ENCODE measurements at regions not wholly inside any gene's neighbourhood (a gene's known extent, or its start where the extent isn't known, plus 50 kb on each side); places are given as distances from the start of the nearest gene placed in this dataset.
"Not testable (repeated sequence)": the region's sequence is repeated elsewhere in the genome, so short reads cannot be mapped to it uniquely, and the experiment has no call there.

GRCh38 chr4:170497112-170497511 is 407.4 kb upstream of the AADAT start:
- H3K4me1 ChIP-seq (ENCODE audit: control insufficient read depth, insufficient read depth, low read length, poor library complexity, severe bottlenecking): no peaks in the 10 kb centered on the region
- 85 to 89% methylated on average over 9 to 10 of the region's 12 CpGs for WGBS, 2 experiments (ENCODE audit: insufficient coverage in 2 of 2)
- no peak overlapping the region for H3K27ac ChIP-seq (ENCODE audit: low read depth, low read length, severe bottlenecking)
- H3K9me3 ChIP-seq (ENCODE audit: control insufficient read depth, low read length): no peaks in the 10 kb centered on the region
- H3K4me3 ChIP-seq (ENCODE audit: extremely low read depth, insufficient read depth, low read length, poor library complexity, severe bottlenecking): no peak overlapping the region
- no peaks in the 10 kb centered on the region for H3K36me3 ChIP-seq (ENCODE audit: control insufficient read depth, insufficient read depth, low read length)

GRCh38 chr4:170491981-170492380 is 402.2 kb upstream of the AADAT start:
- no peak overlapping the region for H3K27ac ChIP-seq (ENCODE audit: low read depth, low read length, severe bottlenecking)
- 50% methylated on average over 2 of the region's 2 CpGs; no CpG with 5 or more reads in 1 of the 2 experiments for WGBS, 2 experiments (ENCODE audit: insufficient coverage in 2 of 2)
- no peaks in the 10 kb centered on the region for H3K36me3 ChIP-seq (ENCODE audit: control insufficient read depth, insufficient read depth, low read length)
- no peak overlapping the region for H3K4me3 ChIP-seq (ENCODE audit: extremely low read depth, insufficient read depth, low read length, poor library complexity, severe bottlenecking)
- H3K4me1 ChIP-seq (ENCODE audit: control insufficient read depth, insufficient read depth, low read length, poor library complexity, severe bottlenecking): no peaks in the 10 kb centered on the region
- H3K9me3 ChIP-seq (ENCODE audit: control insufficient read depth, low read length): no peaks in the 10 kb centered on the region

- Histone ChIP-seq H3K27ac (ENCODE audit: low read depth, low read length, severe bottlenecking) (no peak overlapping the region), H3K36me3 (ENCODE audit: control insufficient read depth, insufficient read depth, low read length) (no peaks in the 10 kb centered on the region), H3K4me1 (ENCODE audit: control insufficient read depth, insufficient read depth, low read length, poor library complexity, severe bottlenecking) (no peaks in the 10 kb centered on the region), H3K9me3 (ENCODE audit: control insufficient read depth, low read length) (no peaks in the 10 kb centered on the region), H3K4me3 (ENCODE audit: extremely low read depth, insufficient read depth, low read length, poor library complexity, severe bottlenecking) (no peak overlapping the region)
- 40 to 95% methylated on average over 1 to 2 of the region's 2 CpGs for WGBS, 2 experiments (ENCODE audit: insufficient coverage in 2 of 2)
These were observed 386.6 kb upstream of the AADAT start for GRCh38 chr4:170476351-170476750.

- no peaks in the 10 kb centered on the region for H3K9me3 ChIP-seq (ENCODE audit: control insufficient read depth, low read length)
- no peaks in the 10 kb centered on the region for H3K36me3 ChIP-seq (ENCODE audit: control insufficient read depth, insufficient read depth, low read length)
- 68 to 74% methylated on average over 5 of the region's 5 CpGs for WGBS, 2 experiments (ENCODE audit: insufficient coverage in 2 of 2)
- H3K27ac ChIP-seq (ENCODE audit: low read depth, low read length, severe bottlenecking): no peak overlapping the region
- H3K4me3 ChIP-seq (ENCODE audit: extremely low read depth, insufficient read depth, low read length, poor library complexity, severe bottlenecking): no peak overlapping the region
- H3K4me1 ChIP-seq (ENCODE audit: control insufficient read depth, insufficient read depth, low read length, poor library complexity, severe bottlenecking): peaks cover 4% of the 10 kb centered on the region
These were observed 375.7 kb upstream of the AADAT start for GRCh38 chr4:170465429-170465828.

GRCh38 chr4:170464614-170465197 is 374.9 kb upstream of the AADAT start:
- Histone ChIP-seq H3K27ac (ENCODE audit: low read depth, low read length, severe bottlenecking) (no peak overlapping the region), H3K9me3 (ENCODE audit: control insufficient read depth, low read length) (no peaks in the 10 kb centered on the region), H3K4me3 (ENCODE audit: extremely low read depth, insufficient read depth, low read length, poor library complexity, severe bottlenecking) (no peak overlapping the region), H3K4me1 (ENCODE audit: control insufficient read depth, insufficient read depth, low read length, poor library complexity, severe bottlenecking) (peaks cover 4% of the 10 kb centered on the region), H3K36me3 (ENCODE audit: control insufficient read depth, insufficient read depth, low read length) (no peaks in the 10 kb centered on the region)
- WGBS, 2 experiments (ENCODE audit: insufficient coverage in 2 of 2): 83 to 86% methylated on average over 3 of the region's 5 CpGs

GRCh38 chr4:170446782-170447181 is 357.0 kb upstream of the AADAT start:
- WGBS, 2 experiments (ENCODE audit: insufficient coverage in 2 of 2): 88% methylated on average over 1 of the region's 3 CpGs; no CpG with 5 or more reads in 1 of the 2 experiments

GRCh38 chr4:170441146-170441545 is 351.4 kb upstream of the AADAT start:
- H3K4me1 ChIP-seq (ENCODE audit: control insufficient read depth, insufficient read depth, low read length, poor library complexity, severe bottlenecking); H3K4me3 ChIP-seq (ENCODE audit: extremely low read depth, insufficient read depth, low read length, poor library complexity, severe bottlenecking); H3K36me3 ChIP-seq (ENCODE audit: control insufficient read depth, insufficient read depth, low read length); H3K9me3 ChIP-seq (ENCODE audit: control insufficient read depth, low read length); H3K27ac ChIP-seq (ENCODE audit: low read depth, low read length, severe bottlenecking): not testable (repeated sequence)
- WGBS, 2 experiments (ENCODE audit: insufficient coverage in 2 of 2): 57% methylated on average over 1 of the region's 2 CpGs; no CpG with 5 or more reads in 1 of the 2 experiments

More at GRCh38 chr4:170446782-170447181, 357.0 kb upstream of the AADAT start:
- no peaks in the 10 kb centered on the region for H3K36me3 ChIP-seq (ENCODE audit: control insufficient read depth, insufficient read depth, low read length)
- H3K4me3 ChIP-seq (ENCODE audit: extremely low read depth, insufficient read depth, low read length, poor library complexity, severe bottlenecking): no peak overlapping the region
- H3K4me1 ChIP-seq (ENCODE audit: control insufficient read depth, insufficient read depth, low read length, poor library complexity, severe bottlenecking): no peaks in the 10 kb centered on the region
- no peak overlapping the region for H3K27ac ChIP-seq (ENCODE audit: low read depth, low read length, severe bottlenecking)
- no peaks in the 10 kb centered on the region for H3K9me3 ChIP-seq (ENCODE audit: control insufficient read depth, low read length)

- Histone ChIP-seq H3K4me3 (ENCODE audit: extremely low read depth, insufficient read depth, low read length, poor library complexity, severe bottlenecking) (no peak overlapping the region), H3K27ac (ENCODE audit: low read depth, low read length, severe bottlenecking) (no peak overlapping the region), H3K4me1 (ENCODE audit: control insufficient read depth, insufficient read depth, low read length, poor library complexity, severe bottlenecking) (no peaks in the 10 kb centered on the region), H3K36me3 (ENCODE audit: control insufficient read depth, insufficient read depth, low read length) (no peaks in the 10 kb centered on the region), H3K9me3 (ENCODE audit: control insufficient read depth, low read length) (no peaks in the 10 kb centered on the region)
- 56 to 77% methylated on average over 2 to 5 of the region's 5 CpGs for WGBS, 2 experiments (ENCODE audit: insufficient coverage in 2 of 2)
These were observed 339.2 kb upstream of the AADAT start for GRCh38 chr4:170428929-170429328.

- Histone ChIP-seq H3K9me3 (ENCODE audit: control insufficient read depth, low read length) (no peaks in the 10 kb centered on the region), H3K27ac (ENCODE audit: low read depth, low read length, severe bottlenecking) (no peak overlapping the region), H3K4me1 (ENCODE audit: control insufficient read depth, insufficient read depth, low read length, poor library complexity, severe bottlenecking) (no peaks in the 10 kb centered on the region), H3K4me3 (ENCODE audit: extremely low read depth, insufficient read depth, low read length, poor library complexity, severe bottlenecking) (no peak overlapping the region), H3K36me3 (ENCODE audit: control insufficient read depth, insufficient read depth, low read length) (no peaks in the 10 kb centered on the region)
- WGBS, 2 experiments (ENCODE audit: insufficient coverage in 2 of 2): 80% methylated on average over 2 of the region's 5 CpGs; no CpG with 5 or more reads in 1 of the 2 experiments
These were observed 335.9 kb upstream of the AADAT start for GRCh38 chr4:170425521-170426143.

- WGBS, 2 experiments (ENCODE audit: insufficient coverage in 2 of 2): no CpG with 5 or more reads among the region's 1 CpG
- Histone ChIP-seq H3K4me1 (ENCODE audit: control insufficient read depth, insufficient read depth, low read length, poor library complexity, severe bottlenecking) (no peaks in the 10 kb centered on the region), H3K27ac (ENCODE audit: low read depth, low read length, severe bottlenecking) (no peak overlapping the region)
These were observed 335.3 kb upstream of the AADAT start for GRCh38 chr4:170425040-170425439.

GRCh38 chr4:170423137-170423536 is 333.4 kb upstream of the AADAT start:
- Histone ChIP-seq H3K4me1 (ENCODE audit: control insufficient read depth, insufficient read depth, low read length, poor library complexity, severe bottlenecking) (no peaks in the 10 kb centered on the region), H3K4me3 (ENCODE audit: extremely low read depth, insufficient read depth, low read length, poor library complexity, severe bottlenecking) (no peak overlapping the region), H3K27ac (ENCODE audit: low read depth, low read length, severe bottlenecking) (no peak overlapping the region), H3K36me3 (ENCODE audit: control insufficient read depth, insufficient read depth, low read length) (no peaks in the 10 kb centered on the region), H3K9me3 (ENCODE audit: control insufficient read depth, low read length) (no peaks in the 10 kb centered on the region)
- no CpG with 5 or more reads among the region's 1 CpG for WGBS, 2 experiments (ENCODE audit: insufficient coverage in 2 of 2)

More at GRCh38 chr4:170425040-170425439, 335.3 kb upstream of the AADAT start:
- no peaks in the 10 kb centered on the region for H3K36me3 ChIP-seq (ENCODE audit: control insufficient read depth, insufficient read depth, low read length)
- no peaks in the 10 kb centered on the region for H3K9me3 ChIP-seq (ENCODE audit: control insufficient read depth, low read length)
- H3K4me3 ChIP-seq (ENCODE audit: extremely low read depth, insufficient read depth, low read length, poor library complexity, severe bottlenecking): no peak overlapping the region

All from mesodermal cell (in vitro differentiated cells).